ENCODE measurements at regions not wholly inside any gene's neighbourhood (a gene's known extent, or its start where the extent isn't known, plus 50 kb on each side); places are given as distances from the start of the nearest gene placed in this dataset.

DNA sequence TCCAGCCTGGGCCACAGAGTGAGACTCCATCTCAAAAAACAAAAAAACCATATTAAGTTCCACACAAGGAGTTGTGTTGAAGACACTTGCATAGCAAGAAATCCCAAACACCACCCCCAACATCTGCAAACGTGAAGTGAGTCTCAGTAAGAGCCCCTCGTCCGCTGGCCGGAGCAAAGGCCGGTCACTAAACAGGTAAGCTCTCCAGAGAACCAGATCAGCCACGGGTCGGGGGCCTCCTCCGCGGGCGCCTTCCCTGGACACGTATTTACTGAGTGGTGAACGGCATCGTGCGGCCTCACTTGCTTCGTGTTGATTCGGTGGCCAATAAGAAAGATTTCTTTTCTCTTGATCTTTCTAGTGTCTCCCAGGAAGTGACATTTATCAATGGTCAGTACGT, 93.6 kb downstream of the MRPL36 start:
- no peak for DNase-seq

DNA sequence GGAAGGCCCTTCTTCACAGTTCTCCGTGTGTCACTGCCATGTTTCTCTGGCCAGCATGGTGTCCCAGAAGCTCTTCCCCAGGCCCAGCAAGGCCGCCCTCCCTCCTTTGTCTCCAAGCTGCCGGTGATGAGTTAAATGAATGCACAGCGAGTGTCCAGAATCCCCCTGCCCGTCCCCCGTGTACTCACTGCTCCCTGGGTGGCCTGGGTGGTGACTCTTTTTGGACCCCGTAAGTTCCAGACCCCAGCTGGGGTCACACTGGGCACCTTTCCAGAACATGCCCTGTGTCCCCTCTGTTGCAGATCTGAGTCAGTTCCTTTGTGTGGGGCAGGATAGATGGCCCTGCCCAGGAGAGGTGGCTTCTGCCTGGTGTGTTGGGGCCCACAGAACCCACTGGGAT, 95.0 kb downstream of the MRPL36 start:
- no peak for DNase-seq

DNA sequence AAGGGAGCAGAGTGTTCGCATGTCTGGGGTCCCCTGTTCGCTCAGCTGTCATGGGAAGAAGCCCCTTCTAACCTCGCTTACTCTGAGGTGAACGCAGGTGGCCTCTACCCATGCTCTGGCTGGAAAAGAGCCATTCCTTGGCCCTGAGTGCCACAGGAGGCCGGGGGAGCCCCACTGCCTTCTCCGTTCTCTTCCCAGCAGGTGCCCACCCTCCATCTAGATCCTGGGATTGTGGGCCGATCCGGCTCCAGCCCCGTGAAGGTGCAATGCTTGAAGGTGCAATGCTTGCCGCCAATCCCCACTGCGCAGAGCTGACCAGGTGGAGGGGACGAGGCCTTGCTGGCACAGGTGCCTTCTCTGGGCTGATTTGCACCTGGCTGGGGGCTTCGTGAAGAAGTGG, 95.4 kb downstream of the MRPL36 start:
- no peak for DNase-seq

DNA sequence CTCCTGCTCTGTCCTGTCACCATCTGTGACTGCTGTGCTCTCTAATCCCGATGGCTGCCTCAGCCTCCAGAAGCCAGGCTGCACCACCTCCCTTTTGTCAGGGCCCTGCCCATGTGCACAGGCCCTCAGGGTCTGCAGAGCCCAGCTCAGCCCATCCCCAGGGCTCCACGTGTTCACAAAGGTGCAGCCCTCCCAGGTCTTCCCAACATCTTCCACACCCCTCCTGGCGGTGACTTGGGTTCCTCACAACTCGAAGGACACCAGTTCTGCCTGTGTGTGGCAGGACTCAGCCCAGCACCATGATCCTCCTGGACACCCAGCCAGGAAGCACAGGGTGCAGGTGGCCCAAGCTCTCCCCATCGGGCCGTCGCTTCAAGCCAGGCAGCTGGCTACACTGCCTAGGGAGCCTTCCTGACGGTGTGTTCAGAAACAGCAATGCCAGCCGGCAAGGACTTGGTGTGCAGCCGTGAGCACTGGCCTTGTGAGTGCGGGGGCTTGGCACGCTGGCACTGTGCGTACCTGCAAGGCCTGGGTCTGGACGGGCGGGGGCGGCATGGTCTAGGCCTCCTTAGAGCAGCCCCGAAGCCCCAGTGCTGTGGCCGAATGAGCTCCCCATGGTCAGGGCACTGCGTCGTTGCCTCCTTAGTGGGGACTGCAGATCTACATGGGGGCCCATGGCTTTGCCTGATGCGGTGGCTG, 96.1 kb downstream of the MRPL36 start:
- DNase-seq = no peak

DNA sequence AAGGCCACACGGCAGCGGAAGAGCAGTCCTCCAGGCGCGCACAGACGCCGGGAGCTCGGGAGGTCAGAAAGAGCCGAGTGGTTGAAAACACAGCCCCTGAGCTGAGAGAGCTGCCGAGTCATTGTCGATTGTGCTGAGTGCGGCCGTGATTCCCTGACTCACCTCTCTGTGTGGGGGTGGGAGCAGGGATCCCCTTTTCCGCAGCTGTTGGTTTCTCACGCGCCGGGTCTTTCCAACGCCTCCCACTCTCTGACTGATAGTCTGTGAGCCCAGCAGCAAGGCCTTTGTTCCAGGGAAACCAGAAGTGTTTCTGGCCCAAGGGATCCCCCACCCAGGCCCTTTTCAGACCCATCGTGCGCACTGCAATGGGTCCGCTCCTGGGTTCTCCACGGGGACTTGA, 97.3 kb downstream of the MRPL36 start:
- no peak for DNase-seq

DNA sequence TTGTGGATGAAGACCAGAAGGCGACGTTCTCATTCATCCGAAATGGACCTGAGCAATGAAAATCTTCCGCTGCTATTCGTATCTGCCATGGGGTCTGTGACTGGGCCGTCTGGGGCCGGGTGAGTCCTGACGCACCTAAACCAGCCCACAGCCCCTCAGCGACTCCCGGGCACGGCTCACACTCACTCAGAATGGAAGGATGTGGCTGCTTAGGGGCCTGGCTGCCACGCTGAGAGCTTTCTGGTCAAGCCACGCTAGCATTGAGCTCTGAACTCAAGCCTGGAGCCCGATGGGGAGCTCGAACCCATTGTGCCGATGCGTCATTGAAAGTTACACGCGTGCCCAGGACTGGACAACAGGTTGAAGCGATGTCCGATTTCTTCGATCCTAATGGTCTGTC, 97.8 kb downstream of the MRPL36 start:
- no peak for DNase-seq

DNA sequence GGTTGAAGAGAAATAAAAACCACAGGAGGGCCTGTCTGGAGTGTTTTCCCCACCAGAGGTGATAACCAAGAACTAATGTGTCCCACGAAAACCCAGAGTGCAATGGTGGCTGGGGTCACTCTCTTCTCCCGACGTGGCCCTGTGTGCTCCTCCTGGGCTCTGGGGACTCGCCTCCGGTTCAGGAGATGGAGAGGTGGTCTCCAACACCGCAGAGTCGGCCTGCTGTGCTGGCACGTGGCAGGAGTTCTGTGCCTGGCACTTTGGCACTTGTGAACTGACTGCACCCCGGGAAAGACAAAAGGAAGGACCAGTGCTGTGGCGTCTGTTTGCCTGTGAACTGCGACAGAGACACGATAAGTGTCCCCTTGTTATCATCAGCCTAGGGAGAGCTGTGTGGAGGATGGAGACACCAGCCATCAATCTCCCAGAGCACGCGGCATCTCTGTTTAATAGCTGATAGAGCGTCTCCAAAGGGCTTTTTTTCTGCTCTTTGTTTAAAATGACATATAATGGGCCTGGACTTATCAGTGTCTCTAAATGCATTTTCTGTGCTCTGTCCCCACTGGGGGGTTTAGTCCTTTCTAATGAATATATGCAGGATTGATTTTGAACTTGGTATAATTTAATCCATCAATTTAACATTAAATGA, 98.3 kb downstream of the MRPL36 start:
- DNase-seq = no peak

DNA sequence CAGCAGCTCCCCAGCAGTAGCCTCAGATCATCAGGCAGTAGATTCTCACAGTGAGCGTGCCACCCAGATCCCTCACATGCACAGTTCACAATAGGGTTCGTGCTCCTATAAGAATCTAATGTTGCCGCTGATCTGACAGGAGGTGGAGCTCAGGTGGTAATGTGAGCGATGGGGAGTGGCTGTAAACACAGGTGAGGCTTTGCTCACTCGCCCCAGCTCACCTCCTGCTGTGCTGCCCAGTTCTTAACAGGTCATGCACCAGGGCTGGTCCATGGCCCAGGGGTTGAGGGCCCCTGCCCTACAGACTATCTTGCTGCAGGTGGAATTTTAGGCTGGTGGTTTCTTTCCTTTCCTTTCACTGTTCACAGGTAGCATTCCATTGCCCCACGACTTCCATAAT, 100.2 kb downstream of the MRPL36 start:
- no peak for DNase-seq

DNA sequence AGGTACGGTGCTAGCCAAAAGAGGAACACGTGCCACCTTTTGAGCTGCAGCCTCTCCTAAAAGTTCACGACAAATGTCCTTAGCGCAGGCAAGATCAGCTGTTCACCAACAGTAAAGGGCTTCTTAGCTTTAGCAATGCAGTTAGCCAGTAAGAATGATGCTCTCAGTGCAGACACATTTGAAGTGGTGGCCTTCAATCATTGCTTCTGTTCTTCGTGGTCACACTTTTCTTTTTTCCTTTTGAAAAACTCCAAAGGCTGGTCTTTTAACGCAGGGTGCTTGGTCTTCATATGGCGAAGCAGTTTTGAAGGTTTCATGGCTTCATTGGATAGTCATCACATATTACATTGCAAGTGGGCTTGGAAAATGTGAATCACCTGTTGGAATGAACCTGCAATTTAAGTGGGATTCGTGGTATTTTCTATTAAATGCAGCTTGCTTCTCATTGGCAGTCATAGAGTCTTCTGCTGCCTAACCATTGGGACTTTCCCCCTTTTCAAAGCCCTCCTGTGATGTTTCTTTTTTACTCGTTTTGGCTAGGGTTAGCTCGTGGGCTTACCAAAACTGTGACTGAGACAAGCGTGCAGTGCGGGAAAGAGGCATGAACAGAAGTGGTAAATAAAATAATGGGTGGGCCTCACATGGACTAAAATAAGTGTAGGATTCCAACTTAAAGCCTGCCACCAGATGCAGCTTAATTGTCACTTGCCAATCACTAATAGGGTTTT, 100.9 kb downstream of the MRPL36 start:
- no peak for DNase-seq

DNA sequence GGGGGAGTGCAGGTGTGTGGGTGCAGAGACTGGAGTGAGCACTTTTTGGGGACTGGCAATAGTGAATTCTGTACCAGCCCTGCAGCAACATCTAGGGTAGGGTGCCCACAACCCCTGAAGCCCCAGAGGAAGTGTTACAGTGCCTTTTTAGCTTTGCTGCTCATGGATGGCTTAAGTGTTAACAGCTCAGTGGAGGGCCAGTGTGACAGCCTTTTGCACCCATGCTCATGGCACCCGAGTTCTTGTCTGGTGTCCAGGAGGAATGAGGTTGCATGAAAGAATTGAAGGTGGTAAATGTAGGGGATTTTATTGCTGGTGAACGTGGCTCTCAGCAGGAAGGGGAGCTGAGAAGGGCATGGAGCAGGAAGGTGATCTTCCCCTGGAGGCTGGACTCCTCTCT, 107.3 kb downstream of the MRPL36 start:
- DNase-seq = no peak

DNA sequence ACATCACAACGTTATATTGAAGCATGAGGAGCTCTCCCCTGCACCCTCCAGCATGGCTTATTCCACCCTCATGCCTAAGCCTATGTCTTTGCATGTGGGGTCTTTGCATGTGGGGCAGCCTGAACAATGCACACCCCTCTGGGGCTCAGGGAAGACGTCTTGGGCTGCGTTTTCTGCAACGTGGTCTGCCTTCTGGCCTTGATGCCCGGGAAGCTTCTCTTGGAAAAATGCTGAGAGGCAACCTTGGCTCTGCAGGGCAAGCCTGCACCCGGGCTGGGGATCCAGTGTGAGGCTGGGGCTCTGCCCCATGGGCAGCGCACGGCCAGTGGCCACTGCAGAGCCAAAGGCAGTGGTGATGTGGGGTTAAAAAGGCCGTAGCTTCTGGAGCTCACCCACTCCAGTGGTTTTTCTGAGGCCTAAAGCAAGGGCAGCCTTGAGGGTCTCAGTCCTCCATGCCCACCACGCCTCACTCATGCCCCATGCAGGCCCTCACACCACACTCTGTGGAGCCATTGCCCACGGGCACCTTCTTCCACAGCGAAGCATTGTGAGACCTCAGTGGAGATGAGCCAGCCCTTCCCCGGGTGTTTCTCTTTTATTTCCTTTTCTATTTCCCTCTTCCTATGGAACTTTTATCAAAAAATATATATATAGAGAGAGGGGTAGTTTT, 112.2 kb downstream of the MRPL36 start:
- no peak for DNase-seq

DNA sequence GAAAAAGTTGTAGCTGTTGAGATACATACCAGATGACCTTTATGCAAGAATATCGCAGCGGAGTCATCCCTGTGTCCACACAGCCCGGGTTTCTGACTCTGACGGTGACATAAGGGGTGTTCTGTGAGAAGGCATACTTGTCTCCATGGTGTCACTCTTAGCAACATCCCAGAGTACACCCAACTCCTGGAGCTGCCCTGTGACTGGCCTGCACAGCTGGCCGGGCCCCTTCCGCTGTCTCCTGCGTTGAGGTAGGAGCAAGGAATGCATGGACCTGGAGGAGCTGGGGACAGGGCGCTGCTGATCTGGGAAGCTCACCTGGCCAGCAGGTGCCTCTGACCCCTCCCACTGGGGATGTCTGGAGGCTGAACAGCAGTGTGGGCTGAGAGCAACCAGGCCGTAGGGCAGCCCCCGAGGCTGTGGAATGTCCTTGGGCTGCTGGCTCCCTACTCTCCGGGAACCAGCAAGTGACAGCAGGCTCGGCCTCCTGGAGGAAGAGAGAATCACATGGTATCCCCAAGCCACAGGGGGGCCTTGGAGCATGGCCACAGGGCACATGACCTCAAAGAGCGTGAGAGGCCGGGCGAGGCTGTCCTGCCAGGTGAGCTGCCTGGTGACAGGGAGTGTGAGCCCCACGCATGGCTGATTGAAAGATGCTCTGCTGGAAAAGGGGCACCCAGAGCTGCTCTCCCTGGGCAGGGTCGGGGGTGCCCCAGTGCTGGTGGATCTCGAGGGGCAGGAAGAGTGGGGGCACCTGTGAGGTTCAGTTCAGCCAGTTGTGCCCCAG, 113.4 kb downstream of the MRPL36 start:
- no peak for DNase-seq

DNA sequence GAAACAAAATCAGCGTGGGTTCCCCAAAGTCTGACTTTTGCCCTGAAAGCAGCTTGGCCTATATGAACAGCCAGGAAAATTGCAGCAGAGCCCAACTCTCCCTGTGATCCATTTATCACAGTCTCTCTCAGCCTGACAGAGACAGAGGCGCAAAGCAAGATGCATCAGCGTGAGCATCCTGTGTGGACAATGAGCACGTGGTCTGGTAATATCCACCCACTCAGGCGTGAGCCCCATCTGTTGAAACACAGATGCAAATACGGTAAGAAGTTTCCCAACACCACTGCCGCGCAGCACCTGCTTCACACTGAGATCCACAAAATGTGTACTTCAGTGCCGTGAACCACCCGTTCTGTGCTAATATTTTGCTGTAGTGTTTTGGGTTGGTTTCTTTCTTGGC, 114.6 kb downstream of the MRPL36 start:
- DNase-seq = no peak

DNA sequence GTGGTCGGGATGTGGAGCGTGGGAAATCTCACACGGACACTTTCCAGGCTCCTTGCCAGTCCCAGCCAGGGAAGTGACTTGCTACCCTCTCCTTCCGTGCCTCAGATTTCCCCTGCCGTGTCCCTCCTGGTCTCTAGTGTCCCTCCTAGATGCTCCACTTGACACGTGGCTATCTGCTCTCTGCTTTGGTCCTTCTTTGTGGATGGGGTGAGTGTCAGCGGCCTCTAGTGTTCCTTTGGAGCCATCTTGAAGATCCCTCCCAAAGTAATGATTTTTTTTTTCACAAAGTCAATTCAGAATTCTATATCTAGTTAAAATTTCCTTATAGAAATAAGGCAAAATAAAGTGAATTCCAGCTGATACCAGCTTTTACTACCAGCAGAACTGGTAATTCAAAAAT, 117.7 kb downstream of the MRPL36 start:
- DNase-seq = no peak

DNA sequence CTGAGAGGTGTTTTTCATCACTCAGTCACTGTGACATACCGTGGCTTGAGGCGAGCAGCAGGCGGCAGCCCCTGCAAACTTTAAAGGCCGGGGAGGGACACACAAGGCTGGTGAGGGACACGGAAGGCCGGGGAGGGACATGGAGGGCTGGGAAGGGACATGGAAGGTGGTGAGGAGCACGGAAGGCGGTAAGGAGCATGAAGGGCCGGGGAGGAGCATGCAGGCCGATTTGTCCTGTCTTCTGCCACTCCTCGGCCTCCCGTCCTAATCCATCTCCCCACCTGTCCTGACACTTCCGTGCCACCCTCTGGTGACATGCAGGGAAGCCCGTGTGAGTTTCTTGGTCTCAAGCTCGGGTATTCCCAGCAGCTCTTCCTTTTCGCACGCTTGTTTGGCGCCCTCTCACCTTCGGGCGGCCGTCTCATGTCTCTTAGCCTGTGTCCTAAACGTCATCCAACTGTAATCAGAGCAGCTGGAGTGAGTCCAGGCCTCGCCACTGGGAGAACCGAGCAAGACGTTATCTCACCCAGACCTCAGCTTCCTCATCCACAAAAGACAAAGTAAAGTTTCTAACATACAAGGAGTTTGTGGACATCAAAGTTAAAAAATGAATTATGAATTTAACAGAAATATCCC, 126.5 kb downstream of the MRPL36 start:
- DNase-seq = no peak

DNA sequence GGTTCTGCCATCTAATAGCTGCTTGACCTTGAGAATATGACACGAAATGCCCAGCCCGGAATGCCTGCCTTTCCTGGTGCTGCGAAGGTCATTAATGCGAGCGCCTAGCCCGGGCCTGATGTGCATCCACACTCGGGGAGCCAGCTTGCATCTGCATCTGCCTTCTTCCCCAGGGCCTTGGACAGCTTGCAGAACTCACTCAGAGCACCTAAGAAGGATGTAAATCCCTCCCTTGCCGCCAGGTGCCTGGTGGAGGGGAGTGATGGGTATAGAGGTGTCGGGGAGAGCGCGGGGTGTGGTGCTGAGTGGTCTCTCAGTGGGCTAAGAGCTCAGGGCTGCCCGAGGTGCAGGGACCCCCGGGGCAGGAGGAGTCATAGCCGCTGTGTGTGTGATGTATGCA, 127.2 kb downstream of the MRPL36 start:
- no peak for DNase-seq

DNA sequence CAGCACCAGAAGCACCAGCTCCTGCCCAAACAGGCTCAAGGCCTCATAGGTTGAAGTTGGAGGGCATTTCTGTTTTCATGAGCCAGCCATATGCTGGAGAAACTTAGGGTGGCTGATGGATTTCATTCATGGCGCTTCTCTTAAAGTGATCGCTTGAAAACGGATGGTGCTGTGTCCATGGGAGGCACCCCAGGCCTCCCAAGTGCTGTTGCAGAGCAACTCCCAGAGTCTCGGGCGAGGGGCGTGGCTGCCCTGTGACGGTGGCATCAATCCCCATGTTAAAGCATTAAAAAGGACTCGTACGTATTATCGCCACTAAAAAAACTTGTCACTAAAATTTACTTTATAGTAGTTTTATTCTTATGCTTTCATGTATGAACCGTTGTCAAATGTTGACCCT, 128.3 kb downstream of the MRPL36 start:
- no peak for DNase-seq

DNA sequence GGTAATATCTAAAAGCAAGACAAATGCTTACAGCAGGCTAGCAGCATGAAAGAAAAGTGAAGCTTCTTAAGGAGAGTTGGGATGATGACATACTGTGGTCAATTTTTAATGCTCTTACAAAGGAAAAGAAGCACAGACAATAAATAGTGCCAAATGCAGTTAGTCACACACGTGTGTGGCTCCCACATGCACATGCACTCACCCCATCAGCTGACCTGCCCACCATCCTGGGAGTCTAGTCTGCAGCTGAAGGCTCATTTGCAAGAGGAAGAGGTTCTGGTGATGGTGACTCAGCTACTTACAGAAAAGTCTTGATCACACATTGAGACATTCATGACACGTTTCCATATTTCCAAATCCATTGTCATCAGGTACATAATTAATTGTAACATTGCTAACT, 129.3 kb downstream of the MRPL36 start:
- DNase-seq = no peak

DNA sequence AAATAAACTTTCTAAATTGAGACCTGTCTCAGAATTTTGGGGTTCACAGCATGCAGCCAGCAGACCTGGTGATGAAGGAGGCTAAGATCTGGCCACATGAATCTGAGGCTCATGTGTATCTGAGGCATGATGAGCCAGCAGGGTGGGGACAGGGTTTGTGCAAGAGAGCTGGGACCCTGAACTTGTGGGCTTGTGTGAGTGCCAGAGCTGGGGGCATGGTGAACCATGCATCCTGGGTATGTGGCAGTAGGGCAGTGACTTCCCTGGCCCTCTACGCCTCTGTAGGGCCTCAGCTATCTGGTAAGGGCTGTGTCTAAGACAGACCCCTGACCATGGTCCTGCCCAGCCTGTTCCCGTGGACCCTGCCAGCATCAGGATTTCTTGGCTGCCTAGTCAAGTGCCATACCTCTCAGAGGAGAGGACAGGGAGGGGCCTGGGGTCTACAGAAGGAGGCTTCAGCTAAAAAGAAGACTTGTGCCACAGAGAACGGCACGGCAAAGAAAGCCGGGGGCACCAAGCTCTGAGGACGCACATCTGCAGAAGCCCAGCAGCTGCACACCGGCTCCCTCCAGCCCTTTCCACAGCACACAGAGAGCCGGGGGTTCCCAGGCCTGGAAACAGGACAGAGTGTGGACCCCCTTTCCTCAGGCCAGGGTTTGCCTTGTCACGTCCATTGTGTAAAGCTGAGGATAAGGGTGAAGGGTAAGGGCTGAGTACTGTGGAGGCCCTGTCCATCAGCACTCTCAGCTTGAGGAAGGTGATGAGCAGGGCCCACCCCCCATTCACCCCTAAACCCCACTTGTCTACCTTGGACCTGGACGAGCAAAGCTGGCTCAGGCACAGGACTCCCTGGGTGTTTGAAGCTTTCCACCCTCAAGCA, 130.1 kb downstream of the MRPL36 start:
- no peak for DNase-seq

DNA sequence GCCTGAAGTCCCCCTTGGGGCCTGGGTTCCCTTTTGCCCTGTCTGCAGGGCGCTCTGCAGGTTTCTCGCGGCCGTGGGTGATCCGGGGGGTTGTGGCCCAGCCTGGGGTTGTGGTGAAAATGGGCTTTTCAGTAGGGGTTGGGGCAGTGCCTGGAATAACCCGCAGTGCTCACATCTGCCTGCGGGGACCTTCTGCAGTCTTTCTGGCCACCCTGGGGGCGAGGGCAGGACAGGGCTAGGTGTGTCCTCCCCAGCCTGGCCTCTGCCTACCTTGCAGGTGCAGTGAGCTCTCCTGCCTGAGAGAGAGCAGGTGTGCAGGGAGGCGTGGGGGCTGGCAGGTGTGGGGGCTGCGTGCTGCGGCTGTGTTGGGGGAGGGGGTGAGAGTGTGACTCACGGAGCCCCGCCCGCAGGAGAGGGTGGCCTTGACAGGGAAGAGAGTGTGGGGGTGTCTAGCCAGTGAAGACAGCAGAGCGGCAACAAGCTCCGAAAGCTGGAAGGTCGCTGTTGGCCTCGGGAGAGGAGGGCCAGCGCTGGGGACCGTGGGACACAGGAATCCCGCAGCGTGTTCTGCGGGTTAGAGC, 131.4 kb downstream of the MRPL36 start:
- no peak for DNase-seq

DNA sequence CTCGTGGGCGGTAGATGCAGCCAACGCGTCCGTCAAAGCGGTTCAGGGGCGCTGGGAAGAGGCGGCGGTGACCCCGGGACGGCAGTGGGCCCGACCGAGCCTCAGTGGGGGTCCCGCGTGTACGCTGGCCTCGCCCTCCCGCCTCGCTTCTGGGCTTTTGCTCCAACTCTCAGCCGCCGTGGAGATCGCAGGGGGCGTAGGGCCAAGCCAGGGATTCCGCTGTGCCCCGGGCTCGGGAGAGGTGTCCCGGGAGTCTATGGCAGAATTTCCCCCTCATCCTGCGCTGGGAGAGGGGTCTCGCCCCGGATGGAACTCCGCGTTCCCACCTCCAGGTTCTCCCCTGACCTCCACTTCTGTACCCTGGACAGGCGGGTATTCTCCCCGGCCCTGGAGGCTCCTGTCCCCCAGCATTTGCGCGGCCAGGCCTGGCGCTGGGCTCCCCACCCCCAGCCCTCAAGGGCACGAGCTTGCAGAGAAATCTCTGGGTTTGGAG, 131.9 kb downstream of the MRPL36 start:
- DNase-seq = no peak
